Mesenchymal stem cell (in vitro differentiated cells and primary cell): ENCODE measurements at regions not wholly inside any gene's neighbourhood (a gene's known extent, or its start where the extent isn't known, plus 50 kb on each side); places are given as distances from the start of the nearest gene placed in this dataset.
A peak's percentile ranks its signal among the peaks of the same experiment; 100 is the strongest.
"Not testable (repeated sequence)": the region's sequence is repeated elsewhere in the genome, so short reads cannot be mapped to it uniquely, and the experiment has no call there.

Source experiments
- DNase-seq: peaks from one replicate; pipeline ENCODE4 v3.0.0-alpha.2; 2013
- H2AFZ ChIP-seq: one replicate; pipeline ENCODE4 v1.6.1; 2013; ENCODE audit warnings: low read depth, mild to moderate bottlenecking, control low read depth, inconsistent platforms, low read length, moderate library complexity
- H2AK5ac ChIP-seq: 2 replicates; pipeline ENCODE4 v1.6.1; 2013; ENCODE audit warnings: low read length, moderate library complexity, mild to moderate bottlenecking, inconsistent platforms; ENCODE audit not compliant: severe bottlenecking
- H2BK120ac ChIP-seq: one replicate; pipeline ENCODE4 v1.6.1; 2013; ENCODE audit warnings: low read depth, mild to moderate bottlenecking, inconsistent platforms, low read length, moderate library complexity
- H2BK12ac ChIP-seq, 2 experiments: one replicate each; pipeline ENCODE4 v1.6.1; 2013; ENCODE audit warnings: inconsistent platforms in 2 of 2, low read length in 2 of 2, mild to moderate bottlenecking in 2 of 2, moderate library complexity in 2 of 2, control low read depth in 1 of 2
- H2BK15ac ChIP-seq: one replicate; pipeline ENCODE4 v1.6.1; 2013; ENCODE audit warnings: mild to moderate bottlenecking, low read depth, inconsistent platforms; ENCODE audit not compliant: poor library complexity, severe bottlenecking
- H2BK5ac ChIP-seq: 2 replicates; pipeline ENCODE4 v1.6.1; 2013; ENCODE audit warnings: low read depth, mild to moderate bottlenecking, low read length, control low read depth, inconsistent platforms; ENCODE audit not compliant: poor library complexity, severe bottlenecking
- H3K14ac ChIP-seq, 2 experiments: one replicate each; pipeline ENCODE4 v1.6.1; 2013; ENCODE audit warnings: inconsistent platforms in 2 of 2, low read length in 2 of 2, control low read depth in 1 of 2, mild to moderate bottlenecking in 1 of 2, moderate library complexity in 1 of 2
- H3K18ac ChIP-seq, 2 experiments: one replicate each; pipeline ENCODE4 v1.6.1; 2013; ENCODE audit warnings: inconsistent platforms in 2 of 2, low read length in 2 of 2, control low read depth in 1 of 2, low read depth in 1 of 2, mild to moderate bottlenecking in 1 of 2
- H3K23ac ChIP-seq, 2 experiments: one replicate each; pipeline ENCODE4 v1.6.1; 2013; ENCODE audit warnings: inconsistent platforms in 2 of 2, low read length in 2 of 2, mild to moderate bottlenecking in 2 of 2, moderate library complexity in 2 of 2, control low read depth in 1 of 2
- H3K27ac ChIP-seq: 2 replicates; pipeline ENCODE4 v1.5.1; 2013; ENCODE audit warnings: mild to moderate bottlenecking, moderate library complexity, low read length, control low read depth, inconsistent platforms; ENCODE audit not compliant: poor library complexity, severe bottlenecking
- H3K27me3 ChIP-seq, 2 experiments: 2 replicates each; pipeline versions ENCODE4 v1.6.1 to v1.7.0; 2013; ENCODE audit warnings: low read length in 2 of 2, mild to moderate bottlenecking in 2 of 2, moderate library complexity in 2 of 2, control low read depth in 1 of 2, inconsistent platforms in 1 of 2; ENCODE audit not compliant: control insufficient read depth in 1 of 2, insufficient read depth in 1 of 2
- H3K36me3 ChIP-seq, 2 experiments: 2 replicates each; pipeline versions ENCODE4 v1.6.1 to v1.7.0; 2013; ENCODE audit warnings: low read length in 2 of 2, control low read depth in 1 of 2, inconsistent platforms in 1 of 2, low read depth in 1 of 2, mild to moderate bottlenecking in 1 of 2; ENCODE audit not compliant: insufficient read depth in 2 of 2, control insufficient read depth in 1 of 2
- H3K4ac ChIP-seq, 2 experiments: one replicate each; pipeline ENCODE4 v1.6.1; 2013; ENCODE audit warnings: inconsistent platforms in 2 of 2, low read length in 2 of 2, mild to moderate bottlenecking in 2 of 2, moderate library complexity in 2 of 2, control low read depth in 1 of 2, low read depth in 1 of 2
- H3K4me1 ChIP-seq: 2 replicates; pipeline ENCODE4 v1.6.1; 2013; ENCODE audit warnings: low read depth, low read length, control low read depth; ENCODE audit not compliant: control insufficient read depth, insufficient read depth
- H3K4me2 ChIP-seq: 2 replicates; pipeline ENCODE4 v1.6.1; 2013; ENCODE audit warnings: low read length, mild to moderate bottlenecking, inconsistent platforms; ENCODE audit not compliant: poor library complexity, severe bottlenecking
- H3K4me3 ChIP-seq, 2 experiments: 2 replicates each; pipeline versions ENCODE4 v1.5.1 to v1.7.0; 2013; ENCODE audit warnings: low read length in 2 of 2, mild to moderate bottlenecking in 2 of 2, control low read depth in 1 of 2, low read depth in 1 of 2; ENCODE audit not compliant: insufficient read depth in 1 of 2
- H3K79me1 ChIP-seq: replicated peaks from 2 replicates; pipeline ENCODE4 v1.6.1; 2013; ENCODE audit warnings: mild to moderate bottlenecking, control low read depth, low read length, inconsistent platforms; ENCODE audit not compliant: poor library complexity, severe bottlenecking
- H3K9ac ChIP-seq: 2 replicates; pipeline ENCODE4 v1.7.0; 2013; ENCODE audit warnings: mild to moderate bottlenecking, low read length, moderate library complexity
- H3K9me3 ChIP-seq: 2 replicates; pipeline ENCODE4 v1.7.0; 2013; ENCODE audit warnings: mild to moderate bottlenecking, low read length; ENCODE audit not compliant: control insufficient read depth
- H4K8ac ChIP-seq: one replicate; pipeline ENCODE4 v1.6.1; 2013; ENCODE audit warnings: inconsistent platforms, mild to moderate bottlenecking, low read length, moderate library complexity
- H4K91ac ChIP-seq: one replicate; pipeline ENCODE4 v1.6.1; 2013; ENCODE audit warnings: mild to moderate bottlenecking, low read length, inconsistent platforms
- WGBS: methylation state at CpG from one replicate; pipeline ENCODE4 v1.1.7; 2013; ENCODE audit warnings: mixed read lengths; 5-methylcytosine and 5-hydroxymethylcytosine counted together

GRCh38 chr1:234809854-234810245, 199.9 kb upstream of the IRF2BP2 start:
- H2BK12ac ChIP-seq, H3K36me3 ChIP-seq, H3K4me3 ChIP-seq, H3K4me2 ChIP-seq, H2AFZ ChIP-seq, H3K4ac ChIP-seq, H2BK120ac ChIP-seq, H3K23ac ChIP-seq, H2AK5ac ChIP-seq, H4K91ac ChIP-seq, H3K27me3 ChIP-seq, H2BK15ac ChIP-seq, DNase-seq, H3K4me1 ChIP-seq, H2BK5ac ChIP-seq, H3K9me3 ChIP-seq, H4K8ac ChIP-seq, H3K14ac ChIP-seq, H3K9ac ChIP-seq, H3K79me1 ChIP-seq: not testable (repeated sequence)
- 100% methylated on average over 1 of the region's 5 CpGs for WGBS
- Histone ChIP-seq H3K27ac (peak overlapping the region; percentile 53), H3K18ac (peak overlapping the region in 1 of 2 experiments; percentile 19)

- not testable (repeated sequence) for H3K36me3 ChIP-seq, H2BK12ac ChIP-seq, H3K4me3 ChIP-seq, H3K4me1 ChIP-seq, H3K27me3 ChIP-seq, H2BK15ac ChIP-seq, H3K14ac ChIP-seq, H3K9ac ChIP-seq, H3K79me1 ChIP-seq, H3K23ac ChIP-seq, H3K9me3 ChIP-seq, H2BK120ac ChIP-seq, H2AFZ ChIP-seq, H2AK5ac ChIP-seq, H3K4me2 ChIP-seq, H4K91ac ChIP-seq, H4K8ac ChIP-seq, H2BK5ac ChIP-seq, H3K4ac ChIP-seq
- Histone ChIP-seq H3K27ac (peak overlapping the region; percentile 53), H3K18ac (peak overlapping the region; percentile 19 to 48)
- peak; percentile 51 for DNase-seq
- 76% methylated on average over 7 of the region's 23 CpGs for WGBS
These were observed 199.2 kb upstream of the IRF2BP2 start for GRCh38 chr1:234808943-234809853.

- H2BK120ac ChIP-seq, H3K4ac ChIP-seq, H2BK5ac ChIP-seq, H4K91ac ChIP-seq, H3K4me2 ChIP-seq, H3K9ac ChIP-seq, H3K18ac ChIP-seq, H3K36me3 ChIP-seq, DNase-seq, H2BK15ac ChIP-seq, H2BK12ac ChIP-seq, H3K4me3 ChIP-seq, H2AFZ ChIP-seq, H2AK5ac ChIP-seq, H3K23ac ChIP-seq, H3K27me3 ChIP-seq, H3K9me3 ChIP-seq, H3K79me1 ChIP-seq, H3K27ac ChIP-seq, H3K14ac ChIP-seq, H3K4me1 ChIP-seq, H4K8ac ChIP-seq: not testable (repeated sequence)
- WGBS, result 33% methylated on average over 1 of the region's 7 CpGs
These were observed 198.5 kb upstream of the IRF2BP2 start for GRCh38 chr1:234808459-234808858.

- H2AFZ ChIP-seq, H3K23ac ChIP-seq, H2BK15ac ChIP-seq, H3K79me1 ChIP-seq, H4K8ac ChIP-seq, H3K4me2 ChIP-seq, H3K9me3 ChIP-seq, H3K4ac ChIP-seq, H3K4me1 ChIP-seq, H2AK5ac ChIP-seq, H2BK12ac ChIP-seq, H3K18ac ChIP-seq, H4K91ac ChIP-seq, H3K4me3 ChIP-seq, DNase-seq, H3K27me3 ChIP-seq, H2BK120ac ChIP-seq, H3K27ac ChIP-seq, H2BK5ac ChIP-seq, H3K9ac ChIP-seq, H3K36me3 ChIP-seq, H3K14ac ChIP-seq: not testable (repeated sequence)
- 86% methylated on average over 3 of the region's 8 CpGs for WGBS
These were observed 197.7 kb upstream of the IRF2BP2 start for GRCh38 chr1:234807705-234808104.
